AG04450 (cell line): ENCODE measurements at regions not wholly inside any gene's neighbourhood (a gene's known extent, or its start where the extent isn't known, plus 50 kb on each side); places are given as distances from the start of the nearest gene placed in this dataset.

Source experiments
- CTCF ChIA-PET: fragments of 300-600, 350-600 bp; formaldehyde crosslinking; extraction: SDS; loops from one replicate; lab custom pipeline; 2022; ENCODE audit warnings: antibody characterized with exemption, inconsistent platforms; lab: Charles Lee
- POLR2A ChIA-PET: fragments of 350-600 bp; formaldehyde crosslinking; extraction: SDS; loops from one replicate; lab custom pipeline; 2021; ENCODE audit warnings: antibody characterized with exemption, inconsistent platforms; lab: Yijun Ruan, JAX
- DNase-seq: peaks from one replicate; pipeline ENCODE4 v3.0.0-alpha.2; 2011; ENCODE audit warnings: low read depth, low spot score
- H3K27ac ChIP-seq: one replicate; pipeline ENCODE4 v1.5.1; 2012; ENCODE audit warnings: low read depth, low read length, control low read depth
- H3K27me3 ChIP-seq: one replicate; pipeline ENCODE4 v1.6.0; 2012; ENCODE audit warnings: low read length; ENCODE audit not compliant: control insufficient read depth, insufficient read depth
- H3K4me3 ChIP-seq: 2 replicates; pipeline ENCODE4 v1.5.1; 2011; ENCODE audit warnings: mild to moderate bottlenecking, low read depth, low read length, control low read depth
- H3K9me3 ChIP-seq: 2 replicates; pipeline ENCODE4 v1.5.1; 2012; ENCODE audit warnings: low read length; ENCODE audit not compliant: control insufficient read depth, insufficient read depth
- TF ChIP-seq, protein P1 (sequence below): IDR thresholded peaks from 2 replicates; pipeline ENCODE4 v1.5.1; 2011; ENCODE audit warnings: low read depth, low read length, control low read depth, inconsistent platforms

- ChIA-PET CTCF (no interaction called here), POLR2A (no interaction called here)
- TF ChIP-seq, protein P1, sequence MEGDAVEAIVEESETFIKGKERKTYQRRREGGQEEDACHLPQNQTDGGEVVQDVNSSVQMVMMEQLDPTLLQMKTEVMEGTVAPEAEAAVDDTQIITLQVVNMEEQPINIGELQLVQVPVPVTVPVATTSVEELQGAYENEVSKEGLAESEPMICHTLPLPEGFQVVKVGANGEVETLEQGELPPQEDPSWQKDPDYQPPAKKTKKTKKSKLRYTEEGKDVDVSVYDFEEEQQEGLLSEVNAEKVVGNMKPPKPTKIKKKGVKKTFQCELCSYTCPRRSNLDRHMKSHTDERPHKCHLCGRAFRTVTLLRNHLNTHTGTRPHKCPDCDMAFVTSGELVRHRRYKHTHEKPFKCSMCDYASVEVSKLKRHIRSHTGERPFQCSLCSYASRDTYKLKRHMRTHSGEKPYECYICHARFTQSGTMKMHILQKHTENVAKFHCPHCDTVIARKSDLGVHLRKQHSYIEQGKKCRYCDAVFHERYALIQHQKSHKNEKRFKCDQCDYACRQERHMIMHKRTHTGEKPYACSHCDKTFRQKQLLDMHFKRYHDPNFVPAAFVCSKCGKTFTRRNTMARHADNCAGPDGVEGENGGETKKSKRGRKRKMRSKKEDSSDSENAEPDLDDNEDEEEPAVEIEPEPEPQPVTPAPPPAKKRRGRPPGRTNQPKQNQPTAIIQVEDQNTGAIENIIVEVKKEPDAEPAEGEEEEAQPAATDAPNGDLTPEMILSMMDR = no peak
- Histone ChIP-seq H3K9me3 (no peaks in the 10 kb centered on the region; the same call in 1 of the 2 replicates), H3K27me3 (no peaks in the 10 kb centered on the region), H3K4me3 (no peak overlapping the region), H3K27ac (no peak overlapping the region)
- DNase-seq = no peak
Measured at GRCh38 chr4:123546573-123547060, 150.0 kb downstream of the SPRY1 start.

DNA sequence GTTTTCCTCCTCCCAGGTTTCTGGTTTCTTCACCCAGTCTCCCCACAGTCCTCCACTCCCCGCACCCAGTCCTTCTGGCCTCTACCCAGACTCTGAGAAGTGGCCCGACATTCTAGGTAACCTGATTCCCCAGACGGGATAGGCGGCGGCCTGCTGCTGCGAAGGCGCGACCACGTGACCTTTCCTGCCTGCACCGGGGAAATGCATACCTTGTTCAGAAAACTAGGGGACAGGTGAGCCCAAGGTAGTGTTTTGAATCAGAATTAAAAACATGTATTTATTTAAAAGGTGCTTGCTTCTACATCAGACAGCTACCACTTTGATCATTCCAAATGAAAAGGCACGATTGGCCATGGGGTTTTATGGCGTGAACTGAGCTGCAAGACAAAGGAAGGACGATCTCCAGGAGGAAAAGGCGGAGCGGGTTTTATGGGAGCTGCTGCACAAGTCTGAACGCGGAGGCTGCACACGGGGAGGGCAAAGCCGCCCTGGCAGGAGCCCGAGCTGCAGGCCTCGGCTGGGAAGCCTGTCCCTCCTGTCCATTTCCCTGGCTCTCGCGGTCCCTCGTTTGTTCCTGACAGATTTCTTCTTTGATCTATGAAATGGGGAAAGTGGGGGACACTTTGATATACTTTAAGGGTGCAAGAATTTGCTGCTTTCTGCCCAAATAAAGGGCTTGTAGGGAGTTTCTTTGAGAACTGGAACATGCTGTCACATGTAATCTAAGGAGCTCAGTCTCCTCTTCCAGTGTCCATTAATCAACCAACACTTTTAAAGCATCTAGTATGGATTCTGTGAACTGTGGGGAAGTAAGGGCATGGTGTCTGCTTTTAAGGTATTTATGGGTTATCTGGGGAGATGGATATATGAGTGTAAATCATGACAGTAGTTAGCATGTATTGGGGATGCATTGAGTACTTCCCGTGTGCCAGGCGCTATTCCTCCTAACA is 150.9 kb downstream of the SPRY1 start:
- TF ChIP-seq, protein P1 = no peak
- Histone ChIP-seq H3K27ac (no peak overlapping the region), H3K27me3 (no peaks in the 10 kb centered on the region), H3K4me3 (no peak overlapping the region), H3K9me3 (no peaks in the 10 kb centered on the region; the same call in 1 of the 2 replicates)
- CTCF ChIA-PET = no interaction called here
- POLR2A ChIA-PET = no interaction called here
- DNase-seq = no peak

- Histone ChIP-seq H3K4me3 (no peak overlapping the region), H3K9me3 (no peaks in the 10 kb centered on the region), H3K27me3 (no peaks in the 10 kb centered on the region), H3K27ac (no peak overlapping the region)
- TF ChIP-seq, protein P1 = no peak
- ChIA-PET CTCF (interaction anchor here (2.8 kb wide), 1 partner anchor 12 kb away, joined by 12 read pairs; no protein-coding TSS in a partner anchor), POLR2A (no interaction called here)
- no peak for DNase-seq
Measured at GRCh38 chr4:123553279-123553678, 156.7 kb downstream of the SPRY1 start.

DNA sequence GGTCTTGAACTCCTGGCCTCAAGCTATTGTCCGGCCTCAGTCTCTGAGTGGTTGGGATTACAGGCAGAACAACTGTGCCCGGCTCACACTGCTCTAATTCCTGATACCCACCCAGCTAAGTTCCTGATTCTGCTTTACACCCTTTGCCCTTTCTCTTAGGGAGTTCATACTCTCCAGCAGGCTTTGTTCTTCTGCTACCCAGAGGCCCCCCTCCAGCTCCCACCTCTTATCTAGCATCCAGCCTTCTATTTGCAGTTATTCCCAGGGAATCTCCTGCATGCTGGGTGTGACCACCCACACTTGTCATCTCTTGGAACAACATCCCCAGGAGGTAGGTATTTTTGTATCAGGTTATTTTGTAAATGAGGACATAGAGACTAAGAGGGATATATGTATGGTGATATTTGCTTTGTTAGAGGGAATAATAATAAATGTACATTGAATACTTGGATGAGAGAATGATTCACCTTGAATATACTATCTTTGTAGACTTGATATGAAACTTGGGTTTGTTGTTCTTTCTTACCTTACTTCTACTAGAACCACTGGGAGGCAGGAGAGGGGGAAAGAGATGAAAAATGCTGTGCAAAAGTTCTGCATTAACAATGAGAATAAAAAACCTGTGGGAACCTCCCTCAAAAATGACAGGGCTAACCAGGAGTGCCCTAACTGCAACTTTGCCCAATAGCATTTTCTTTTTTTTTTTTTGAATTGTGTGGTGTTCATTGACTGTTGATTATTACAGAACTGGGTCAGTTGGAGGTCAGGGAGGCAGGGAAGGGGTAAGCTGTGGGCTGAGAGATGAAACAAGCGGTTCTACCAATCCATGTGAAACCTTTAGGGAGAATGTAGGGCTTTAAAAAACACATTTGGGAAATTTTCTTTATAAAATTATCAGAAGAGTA is 157.4 kb downstream of the SPRY1 start:
- TF ChIP-seq, protein P1 = no peak
- no peaks in the 10 kb centered on the region for H3K9me3 ChIP-seq
- no peak for DNase-seq
- POLR2A ChIA-PET = no interaction called here
- CTCF ChIA-PET = no interaction called here
- no peak overlapping the region for H3K27ac ChIP-seq
- no peak overlapping the region for H3K4me3 ChIP-seq
- no peaks in the 10 kb centered on the region for H3K27me3 ChIP-seq
